Fibroblast of gingiva (primary cell): ENCODE measurements at regions not wholly inside any gene's neighbourhood (a gene's known extent, or its start where the extent isn't known, plus 50 kb on each side); places are given as distances from the start of the nearest gene placed in this dataset.

Source experiments
- DNase-seq: peaks from one replicate; pipeline ENCODE4 v3.0.0-alpha.2; 2011; ENCODE audit warnings: low read depth

DNA sequence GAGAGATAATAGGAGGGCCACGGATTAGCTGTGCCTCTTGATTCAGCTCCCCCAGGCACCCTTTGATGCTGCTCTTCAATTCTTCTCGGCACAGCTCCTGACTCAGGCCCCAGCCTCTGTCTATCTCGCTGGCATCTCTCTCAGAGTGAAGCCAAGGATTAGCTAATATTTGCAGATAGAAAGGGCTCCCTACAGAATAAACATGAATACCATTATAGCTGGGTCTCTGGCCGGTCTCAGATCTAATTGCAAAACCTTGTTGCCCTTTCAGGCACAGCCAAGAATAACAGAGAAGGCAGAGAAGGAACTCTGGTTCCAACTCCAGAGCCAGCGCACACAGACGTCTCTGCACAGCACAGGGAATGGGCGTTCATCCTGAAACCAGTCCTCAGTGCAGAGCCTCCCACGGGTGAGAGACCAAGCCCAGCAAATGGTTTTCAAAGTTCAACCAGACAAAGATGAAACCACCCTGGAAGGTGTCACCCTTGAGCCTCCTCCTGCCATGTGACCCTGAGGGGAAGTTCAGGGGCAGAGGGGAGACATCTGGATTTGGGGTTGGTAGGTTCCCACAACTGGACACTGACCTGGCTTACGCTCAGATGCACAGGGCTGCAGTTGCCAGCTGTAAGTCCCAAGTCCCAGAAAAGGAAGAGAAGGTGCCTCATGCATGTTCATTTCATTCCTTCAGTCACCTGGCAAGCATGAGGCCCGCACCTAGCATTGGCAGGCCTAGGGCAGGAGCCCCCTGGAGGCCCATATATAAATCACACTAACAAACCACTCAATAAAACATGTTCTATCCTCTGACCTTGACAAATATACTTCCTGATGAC lies 394.0 kb downstream of the NPHP4 start:
- no peak for DNase-seq

DNA sequence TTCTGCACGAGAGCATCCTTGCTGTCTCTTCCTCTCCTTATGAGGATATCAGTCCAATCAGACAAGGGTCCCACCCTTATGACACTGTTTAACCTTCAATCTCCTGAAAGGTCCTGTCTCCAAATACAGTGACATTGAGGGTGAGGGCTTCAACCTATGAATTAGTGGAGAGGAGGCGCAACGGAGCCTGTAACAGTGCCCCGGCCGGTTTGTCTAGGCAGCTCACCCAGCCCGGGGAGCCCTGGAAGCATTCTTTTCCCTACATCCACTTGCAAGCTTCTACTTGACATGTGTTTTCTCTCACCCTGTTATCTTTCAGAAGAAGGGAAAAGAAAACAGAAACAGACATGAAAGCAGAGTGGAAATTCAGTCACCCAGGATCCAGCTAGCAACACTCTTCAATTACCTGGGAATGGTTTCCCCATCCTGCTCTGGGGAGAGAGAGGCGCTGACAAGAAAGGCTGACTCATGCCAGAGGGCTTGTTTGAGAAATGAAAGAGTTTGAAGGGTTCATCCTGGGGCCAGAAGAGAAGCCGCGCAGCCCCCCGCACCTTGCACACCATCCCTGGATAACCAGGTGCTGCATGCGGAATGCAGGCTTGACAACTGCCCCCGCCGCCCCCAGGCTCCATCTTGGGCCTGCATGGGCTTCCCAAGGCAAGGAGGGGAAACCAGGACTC lies 394.9 kb downstream of the NPHP4 start:
- no peak for DNase-seq

DNA sequence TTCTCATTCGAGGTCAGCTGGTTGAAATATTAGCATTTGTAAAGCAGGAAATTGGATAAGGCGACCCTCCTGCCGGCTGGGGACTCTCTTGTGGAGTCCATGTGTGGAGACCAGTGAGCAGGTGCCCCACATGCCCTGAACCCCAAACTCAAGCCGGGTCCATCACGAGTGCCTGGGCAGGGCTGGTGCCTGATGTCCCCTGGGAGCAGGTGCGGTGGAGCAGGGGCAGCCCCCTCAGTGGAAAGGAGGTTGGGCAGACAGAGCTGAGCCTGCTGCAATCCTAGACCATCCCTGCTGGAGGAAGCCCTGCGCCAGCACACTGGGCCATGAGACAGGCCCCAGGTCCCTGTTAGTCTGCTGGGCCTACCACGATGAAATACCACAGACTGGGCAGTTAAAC lies 395.6 kb downstream of the NPHP4 start:
- DNase-seq: no peak

DNA sequence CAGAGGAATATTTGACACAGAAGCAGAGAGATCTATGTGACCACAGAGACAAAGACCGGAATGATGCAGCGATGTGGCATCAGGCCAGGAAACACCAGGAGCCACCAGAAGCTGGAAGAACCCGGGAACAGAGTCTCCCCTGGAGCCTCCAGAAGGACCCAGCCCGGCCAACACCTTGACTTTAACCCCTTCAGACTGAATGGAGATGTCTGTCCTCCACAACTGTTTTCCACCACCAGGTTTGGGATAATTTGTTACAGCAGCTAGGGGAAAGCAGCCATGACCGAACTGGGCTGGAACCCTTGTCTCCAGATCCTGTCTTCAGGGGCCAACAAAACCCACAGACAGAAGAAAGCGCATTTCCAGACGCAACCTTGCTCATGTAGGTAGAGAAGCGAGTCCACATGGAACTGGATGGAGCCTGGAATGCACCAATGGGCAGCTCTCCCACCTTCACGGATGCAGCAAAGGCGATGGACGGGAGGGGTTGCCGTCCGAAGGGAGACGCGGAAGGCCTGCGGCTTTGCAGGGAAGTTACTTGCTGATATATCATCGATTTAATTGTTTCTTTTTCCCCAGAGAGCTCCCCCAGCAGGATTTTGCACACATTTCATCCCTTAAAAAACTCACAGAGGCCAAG lies 396.6 kb downstream of the NPHP4 start:
- DNase-seq: no peak

DNA sequence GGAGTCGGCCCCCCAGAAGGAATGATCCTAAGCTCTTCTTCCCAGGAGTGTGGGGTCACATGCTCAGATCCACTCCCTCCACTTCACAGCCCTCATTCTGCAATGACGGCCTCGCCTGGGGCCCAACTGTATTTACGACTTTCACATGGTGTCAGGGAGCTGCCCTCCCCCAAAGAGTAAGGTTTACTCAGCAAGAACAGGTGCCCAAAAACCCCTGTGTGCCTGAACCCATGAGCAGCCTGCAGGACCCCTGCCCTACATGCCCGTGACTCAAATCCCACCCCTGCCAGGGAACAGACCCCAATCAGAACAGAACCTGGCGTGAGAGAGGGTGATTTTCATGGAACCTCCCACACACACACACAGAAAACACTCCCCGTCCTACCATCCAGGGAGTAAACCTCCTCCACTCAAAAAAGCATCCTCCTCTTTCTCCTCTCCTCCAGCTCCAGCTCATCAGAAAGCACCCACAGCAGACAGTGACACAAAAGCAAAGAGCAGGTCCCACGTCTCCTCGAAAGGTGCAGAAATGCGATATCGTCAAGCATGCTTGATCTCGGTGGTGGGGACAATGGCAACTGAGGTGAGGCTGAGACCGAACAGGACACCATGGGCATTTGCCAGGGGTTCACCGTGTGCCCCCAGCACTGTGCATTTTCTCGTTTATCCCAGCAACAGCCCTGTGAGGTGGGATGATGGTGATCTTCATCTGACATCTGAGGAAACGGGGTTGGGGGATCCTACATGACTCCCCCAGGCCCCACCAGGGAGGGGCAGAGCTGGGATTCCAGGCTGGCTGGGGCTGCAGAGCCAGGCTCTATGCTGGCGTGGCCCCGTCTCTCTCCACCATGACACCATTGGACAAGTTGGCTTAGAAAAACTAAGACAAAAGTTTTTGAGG lies 397.9 kb downstream of the NPHP4 start:
- no peak for DNase-seq

DNA sequence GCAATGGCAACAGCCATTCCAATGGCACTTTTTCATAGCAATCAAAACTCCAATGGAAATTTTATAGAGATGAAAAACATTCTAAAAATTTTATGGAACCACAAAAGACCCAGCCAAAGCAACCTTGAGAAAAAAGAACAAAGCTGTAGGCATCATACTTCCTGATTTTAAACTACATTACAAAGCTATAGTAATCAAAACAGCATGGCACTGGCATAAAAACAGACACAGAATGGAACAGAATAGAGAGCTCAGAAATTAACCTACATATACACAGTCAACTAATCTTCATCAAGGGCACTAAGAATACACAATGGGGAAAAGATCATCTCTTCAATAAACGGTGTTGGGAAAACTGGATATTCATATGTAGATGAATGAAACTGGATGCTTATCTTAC lies 401.5 kb downstream of the NPHP4 start:
- DNase-seq: no peak

DNA sequence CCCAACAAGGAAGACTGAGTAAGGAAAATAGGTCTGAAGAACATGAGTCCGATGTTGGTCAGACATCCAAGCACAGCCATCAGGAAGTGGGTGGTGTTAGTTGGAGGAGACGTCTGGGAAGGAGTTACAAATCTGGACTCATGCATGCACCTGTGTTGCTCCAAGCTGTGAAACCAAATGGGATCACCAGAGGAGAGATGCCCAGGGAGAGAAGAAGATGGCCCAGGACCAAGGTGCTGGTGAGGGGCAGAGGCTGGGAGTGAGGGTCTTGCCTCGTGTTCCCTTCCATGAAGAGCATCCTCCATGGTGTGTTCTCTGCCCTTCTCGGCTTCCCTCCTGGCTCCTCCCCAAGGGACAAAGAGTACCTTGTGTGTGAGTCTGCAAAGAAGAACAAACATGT lies 405.6 kb downstream of the NPHP4 start:
- DNase-seq: no peak

DNA sequence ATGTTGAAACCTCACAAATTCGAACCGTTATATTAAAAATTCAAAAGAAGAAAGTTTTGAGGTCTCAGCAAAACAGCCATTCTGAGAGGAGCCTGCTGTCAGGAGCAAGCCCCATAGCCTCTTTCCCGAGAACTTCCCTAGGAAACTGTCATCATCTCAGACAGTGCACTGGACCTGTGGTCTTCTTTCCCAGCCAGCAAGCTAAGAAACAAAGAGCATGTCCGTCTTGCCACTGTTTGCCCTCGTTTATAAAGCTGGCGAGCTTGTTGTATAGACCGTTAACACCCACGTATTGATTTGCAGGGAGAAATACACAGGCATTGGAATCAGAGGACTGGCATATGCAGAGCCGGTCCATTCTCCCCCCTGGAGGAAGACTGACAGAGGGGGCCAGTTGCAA lies 407.0 kb downstream of the NPHP4 start:
- no peak for DNase-seq

DNA sequence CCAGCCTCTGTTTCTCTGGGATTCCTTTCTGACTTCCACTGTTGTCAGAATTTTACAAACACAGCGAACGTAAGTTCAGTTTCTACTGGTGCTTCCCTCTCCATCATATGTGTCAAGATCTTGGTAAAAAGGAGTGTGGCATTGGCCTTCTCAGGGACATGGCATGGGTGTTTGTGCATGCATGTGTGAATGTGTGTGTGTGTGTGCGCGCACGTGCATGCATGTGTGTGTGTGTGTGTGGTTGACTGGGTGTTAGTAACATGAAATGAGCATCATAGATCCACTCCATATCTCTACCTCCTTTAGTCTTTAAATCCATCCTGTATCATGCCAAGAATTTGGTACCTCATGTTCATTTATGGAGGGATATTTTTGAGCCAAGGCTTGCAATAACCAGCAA lies 411.3 kb downstream of the NPHP4 start:
- DNase-seq: no peak

DNA sequence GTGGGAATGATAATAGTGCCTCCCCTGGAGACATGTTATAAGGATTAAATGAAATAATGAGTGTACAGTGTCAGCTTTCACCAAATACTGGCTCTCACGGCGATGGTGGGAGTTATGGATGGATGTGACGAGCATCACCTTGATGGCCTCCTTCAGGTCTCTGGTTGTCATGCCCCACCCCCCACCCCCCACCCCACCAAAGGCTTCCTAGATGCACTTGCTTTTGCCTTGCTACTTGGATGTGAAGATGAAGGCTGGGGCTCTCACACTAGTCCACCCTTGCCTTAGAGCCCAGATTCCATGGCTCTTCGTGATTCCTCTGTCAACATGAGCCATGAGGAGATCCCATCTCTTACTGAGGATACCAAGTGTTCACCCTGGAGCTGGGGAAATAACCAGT lies 412.3 kb downstream of the NPHP4 start:
- DNase-seq: no peak

DNA sequence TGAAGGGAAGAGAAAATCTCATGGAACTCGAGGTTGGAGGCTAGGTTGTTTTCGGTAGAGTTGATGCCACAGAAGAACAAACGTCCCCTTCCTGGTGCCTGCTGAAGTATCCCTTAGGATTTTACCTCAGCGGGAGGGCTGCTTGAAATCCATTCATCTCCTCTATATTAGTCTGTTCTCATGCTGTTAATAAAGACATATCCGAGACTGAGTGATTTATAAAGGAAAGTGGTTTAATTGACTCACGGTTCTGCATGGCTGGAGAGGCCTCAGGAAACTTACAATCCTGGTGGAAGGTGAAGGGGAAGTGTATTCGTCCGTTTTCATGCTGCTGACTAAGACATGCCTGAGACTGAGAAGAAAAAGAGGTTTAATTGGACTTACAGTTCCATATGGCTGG lies 413.5 kb downstream of the NPHP4 start:
- no peak for DNase-seq

DNA sequence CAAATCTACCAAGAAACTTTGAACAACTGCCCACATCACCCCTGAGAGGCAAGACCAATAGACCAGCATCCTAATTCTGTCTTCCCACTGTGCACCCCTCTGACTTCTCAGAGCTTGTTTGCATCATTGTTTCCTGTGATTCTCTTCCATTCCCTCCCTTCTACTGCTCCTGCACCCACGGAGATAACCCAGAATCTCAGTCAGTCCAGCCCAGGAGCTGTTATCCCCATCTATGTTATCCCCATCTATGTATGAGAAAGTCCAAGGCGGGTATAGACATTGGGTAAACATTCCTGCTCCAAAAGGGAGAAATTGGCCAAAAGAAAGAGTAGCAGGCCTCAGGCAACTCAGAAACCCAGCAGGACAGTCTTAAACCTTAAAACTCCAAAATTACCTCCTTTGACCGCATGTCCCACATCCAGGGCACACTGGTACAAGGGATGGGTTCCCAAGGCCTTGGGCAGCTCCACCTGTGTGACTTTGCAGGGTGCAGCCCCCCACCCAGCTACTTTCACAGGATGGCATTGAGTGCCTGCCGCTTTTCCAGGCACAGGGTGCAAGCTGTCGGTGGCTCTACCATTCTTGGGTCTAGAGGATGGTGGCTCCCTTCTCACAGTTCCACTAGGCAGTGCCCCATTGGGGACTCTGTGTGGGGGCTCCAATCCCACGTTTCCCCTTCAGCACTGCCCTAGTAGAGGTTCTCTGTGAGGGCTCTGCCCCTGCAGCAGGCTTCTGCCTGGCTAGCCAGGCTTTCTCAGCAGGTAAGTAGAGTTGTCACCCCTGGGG lies 414.8 kb downstream of the NPHP4 start:
- no peak for DNase-seq

DNA sequence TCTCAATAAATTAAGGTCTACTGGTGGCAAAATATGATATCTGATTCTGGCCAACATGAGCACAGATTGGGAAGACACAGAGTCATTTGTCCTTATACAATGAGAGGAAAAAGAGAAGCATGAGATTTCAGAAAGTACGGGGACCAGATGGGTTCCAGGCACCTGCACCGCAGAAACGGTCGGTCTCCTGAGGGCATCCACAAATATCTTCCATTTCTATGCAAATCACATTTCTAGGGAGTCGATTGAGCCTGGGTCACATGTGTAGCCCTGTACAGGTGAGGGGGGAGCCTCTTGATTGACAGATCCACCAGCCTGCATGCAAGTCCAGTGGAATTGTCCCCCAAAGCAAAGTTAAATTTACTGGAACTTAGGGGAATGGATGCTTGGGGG lies 415.6 kb downstream of the NPHP4 start:
- DNase-seq: no peak

DNA sequence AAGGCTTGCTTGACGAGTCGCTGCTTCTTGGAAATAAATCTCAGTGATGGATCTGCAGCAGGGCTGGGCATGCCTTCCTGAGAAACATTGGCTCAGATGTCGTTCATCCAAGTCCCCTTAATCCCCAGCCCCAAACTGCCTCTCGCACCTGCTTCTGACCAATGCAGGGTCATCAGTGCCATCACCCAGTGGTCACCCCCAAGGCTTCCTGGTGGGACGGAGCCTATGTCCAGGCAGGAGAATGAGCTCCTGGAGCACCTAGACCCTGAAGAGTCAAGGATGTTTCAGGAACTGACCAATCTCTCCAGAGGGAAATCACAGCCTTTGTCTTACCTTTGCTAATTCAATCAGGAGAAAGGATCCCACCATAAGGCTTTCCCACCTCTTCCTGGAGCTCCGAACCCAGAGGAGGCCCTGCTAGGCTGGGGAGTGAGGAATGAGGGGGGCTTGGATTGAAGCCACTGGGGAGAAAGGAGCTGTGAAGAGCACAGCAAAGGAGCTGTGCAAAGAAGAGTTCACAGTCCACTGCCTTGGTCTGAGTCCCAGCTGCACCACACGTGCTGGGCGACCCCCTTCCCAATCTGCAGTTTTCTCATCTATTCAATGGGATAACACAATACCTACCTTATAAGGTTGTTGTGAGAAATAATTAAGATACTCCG lies 416.1 kb downstream of the NPHP4 start:
- no peak for DNase-seq

DNA sequence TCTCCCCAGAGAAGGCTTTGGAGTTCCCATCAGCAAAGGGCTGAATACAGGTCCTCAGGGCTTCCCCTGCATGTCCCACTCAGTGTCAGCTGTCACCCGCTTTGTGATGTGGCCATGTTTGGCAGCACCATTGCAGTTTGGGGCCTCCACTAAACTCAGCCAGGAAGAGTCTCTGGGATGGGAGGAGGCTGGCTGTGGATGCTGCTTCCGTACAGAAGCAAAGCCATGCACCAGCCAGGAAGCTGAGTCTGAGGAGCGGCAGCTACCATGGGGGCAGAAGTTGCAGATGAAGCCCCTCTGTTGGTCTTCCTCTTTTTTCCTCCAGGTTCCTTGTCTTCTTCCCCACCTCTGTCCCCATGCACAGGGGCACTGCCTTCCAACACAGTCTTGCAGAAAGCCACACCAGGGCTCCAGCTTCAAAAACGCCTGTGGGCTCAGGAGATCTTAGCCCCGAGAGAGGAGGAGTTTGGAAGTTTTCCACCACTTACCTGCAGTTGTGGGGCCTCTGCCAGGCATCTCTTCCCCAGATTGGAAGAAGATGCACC lies 416.8 kb downstream of the NPHP4 start:
- no peak for DNase-seq

DNA sequence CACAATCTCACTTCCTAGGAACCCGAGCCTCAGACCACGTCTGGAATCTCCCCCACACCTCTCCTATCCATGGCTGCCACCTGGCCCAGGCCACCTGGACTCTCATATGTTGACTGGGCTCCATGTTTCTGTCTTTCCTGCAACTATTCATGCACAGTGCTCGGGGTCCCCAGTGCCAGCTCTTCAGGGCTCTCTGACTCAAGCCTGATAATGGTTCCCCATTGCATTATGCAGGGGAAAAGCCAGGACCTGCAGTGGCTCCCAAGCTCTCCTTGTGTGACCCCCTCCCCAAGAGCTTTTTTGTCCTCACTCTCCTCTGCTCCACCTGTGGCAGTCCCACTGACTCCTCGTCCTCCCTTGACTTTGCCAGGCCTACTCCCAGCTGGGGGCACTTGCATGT lies 417.6 kb downstream of the NPHP4 start:
- no peak for DNase-seq

DNA sequence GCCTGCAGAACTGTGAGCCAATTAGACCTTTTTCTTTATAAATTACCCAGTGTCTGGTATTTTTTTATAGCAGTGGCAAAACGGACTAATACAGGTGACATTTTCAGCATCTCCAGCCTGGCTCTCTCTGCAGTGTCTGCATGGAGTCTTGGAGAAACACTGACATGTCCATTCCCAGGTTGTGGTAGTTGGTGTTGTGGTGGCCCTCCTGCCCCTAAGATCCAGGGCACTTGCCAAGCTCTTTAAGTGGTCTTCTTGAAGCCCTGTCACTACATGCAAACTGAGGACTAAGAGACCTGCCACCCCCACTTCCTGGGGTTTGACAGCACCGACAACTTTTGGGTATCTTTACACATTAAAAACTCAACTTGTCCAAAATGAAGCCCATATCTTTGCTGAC lies 419.4 kb downstream of the NPHP4 start:
- DNase-seq: no peak

DNA sequence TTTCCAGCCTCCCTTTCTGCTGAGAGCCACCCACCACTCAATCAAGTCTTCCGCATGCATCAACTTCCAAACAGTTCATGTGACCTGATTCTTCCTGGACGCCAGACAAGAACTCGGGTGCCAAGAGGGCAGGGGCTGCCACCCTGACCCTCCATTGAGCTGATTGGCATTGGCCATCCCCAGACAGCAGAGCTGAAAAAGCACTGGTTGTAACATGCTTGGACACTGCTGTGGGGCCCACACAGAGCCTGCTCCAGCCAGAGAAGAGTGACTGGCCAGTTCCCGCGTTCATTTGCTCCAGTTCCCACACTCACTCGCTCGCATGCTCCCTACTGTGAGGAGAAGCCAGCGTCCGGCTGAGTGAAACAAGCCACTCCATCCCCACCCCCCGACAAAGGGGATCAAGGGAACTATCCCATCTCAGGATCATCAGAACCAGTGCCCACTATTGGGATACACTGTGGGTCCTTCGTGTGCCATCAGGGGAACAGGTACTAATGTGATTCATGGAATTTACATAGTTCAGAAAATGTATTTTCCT lies 420.3 kb downstream of the NPHP4 start:
- no peak for DNase-seq

DNA sequence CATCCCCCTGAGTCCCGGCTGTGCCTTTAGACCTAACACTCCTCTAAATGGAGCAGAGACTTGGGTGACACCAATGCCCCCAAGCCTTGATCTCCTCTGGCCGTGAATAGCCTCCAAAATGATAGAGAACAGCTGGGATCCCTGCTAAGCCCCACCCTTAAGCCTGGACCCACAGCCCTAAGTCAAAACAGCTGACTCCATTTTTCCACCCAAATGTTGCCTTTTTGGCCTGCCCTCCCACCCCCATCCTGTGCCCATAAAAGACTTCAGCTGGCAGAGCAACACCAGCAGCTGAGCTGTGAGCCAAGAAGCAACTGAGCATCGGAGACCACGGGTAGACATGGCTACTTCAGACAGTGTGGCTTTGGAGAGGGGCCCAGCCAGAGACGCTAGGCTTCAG lies 420.8 kb downstream of the NPHP4 start:
- DNase-seq: no peak

DNA sequence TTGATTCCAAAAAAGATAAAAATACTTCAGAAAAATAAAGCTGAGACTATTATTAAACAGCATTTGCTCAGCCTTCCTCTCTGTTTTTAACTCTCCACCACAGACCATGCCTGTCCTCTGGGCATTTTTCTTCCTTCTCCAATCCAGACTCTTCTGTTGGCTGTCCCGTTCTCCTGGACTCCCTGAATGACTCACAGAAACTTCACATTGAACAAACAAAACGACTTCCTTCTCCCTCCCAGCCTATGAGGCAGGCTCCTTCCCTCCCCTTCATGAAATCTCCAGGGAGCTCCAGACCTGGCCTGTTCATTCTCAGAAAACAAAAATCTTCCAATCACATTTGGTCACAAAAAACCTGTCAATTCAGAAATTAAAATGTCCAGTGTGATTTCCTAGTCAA lies 421.3 kb downstream of the NPHP4 start:
- DNase-seq: no peak
